Progenitor cell of endocrine pancreas (in vitro differentiated cells): ENCODE measurements at regions not wholly inside any gene's neighbourhood (a gene's known extent, or its start where the extent isn't known, plus 50 kb on each side); places are given as distances from the start of the nearest gene placed in this dataset.

ENCODE experiments used
- DNase-seq: peaks from one replicate; pipeline ENCODE4 v3.0.0; 2021; ENCODE audit warnings: low spot score; ENCODE audit not compliant: unreplicated experiment
- H3K27ac Mint-ChIP-seq: 2 replicates; pipeline ENCODE4 v1.8.0; 2021; ENCODE audit warnings: mild to moderate bottlenecking, moderate library complexity, mixed read lengths
- H3K27me3 Mint-ChIP-seq: 2 replicates; pipeline ENCODE4 v1.8.0; 2021; ENCODE audit warnings: mixed read lengths
- H3K36me3 Mint-ChIP-seq: 2 replicates; pipeline ENCODE4 v1.8.0; 2022; ENCODE audit warnings: mixed read lengths; ENCODE audit not compliant: insufficient read depth
- H3K4me1 Mint-ChIP-seq: 2 replicates; pipeline ENCODE4 v1.8.0; 2021; ENCODE audit warnings: low read depth, mixed read lengths
- H3K4me3 Mint-ChIP-seq: 2 replicates; pipeline ENCODE4 v1.8.0; 2021; ENCODE audit warnings: low read depth, mild to moderate bottlenecking, moderate library complexity, mixed read lengths
- H3K9me3 Mint-ChIP-seq: 2 replicates; pipeline ENCODE4 v1.8.0; 2021; ENCODE audit warnings: low read depth, mixed read lengths
- CTCF ChIP-seq: fragments of 200-600 bp; sonication (generic); IDR thresholded peaks from one replicate; pipeline ENCODE4 v1.5.0; 2021; ENCODE audit warnings: antibody characterized with exemption, mild to moderate bottlenecking; ENCODE audit not compliant: unreplicated experiment

GRCh38 chr13:77389625-77390000 lies 62.7 kb upstream of the MYCBP2 start:
- TF ChIP-seq CTCF = no peak

GRCh38 chr13:77388944-77389624 lies 62.2 kb upstream of the MYCBP2 start:
- DNase-seq = no peak
- TF ChIP-seq CTCF = no peak
- no peak overlapping the region for H3K27ac Mint-ChIP-seq
- H3K36me3 Mint-ChIP-seq = no peaks in the 10 kb centered on the region
- peaks cover 4% of the 10 kb centered on the region for H3K27me3 Mint-ChIP-seq
- H3K4me3 Mint-ChIP-seq = no peak overlapping the region
- no peaks in the 10 kb centered on the region for H3K9me3 Mint-ChIP-seq
- peaks cover 5% of the 10 kb centered on the region for H3K4me1 Mint-ChIP-seq

More at GRCh38 chr13:77389625-77390000, 62.7 kb upstream of the MYCBP2 start:
- H3K27me3 Mint-ChIP-seq = peaks cover 4% of the 10 kb centered on the region
- no peak overlapping the region for H3K27ac Mint-ChIP-seq
- H3K4me1 Mint-ChIP-seq = peaks cover 5% of the 10 kb centered on the region
- no peaks in the 10 kb centered on the region for H3K9me3 Mint-ChIP-seq
- H3K4me3 Mint-ChIP-seq = no peak overlapping the region
- no peak for DNase-seq
- H3K36me3 Mint-ChIP-seq = no peaks in the 10 kb centered on the region

- no peak for DNase-seq
- Mint-ChIP-seq H3K27me3 (peaks cover 4% of the 10 kb centered on the region), H3K9me3 (no peaks in the 10 kb centered on the region), H3K27ac (no peak overlapping the region), H3K4me3 (no peak overlapping the region), H3K4me1 (peaks cover 5% of the 10 kb centered on the region), H3K36me3 (no peaks in the 10 kb centered on the region)
- no peak for TF ChIP-seq CTCF
These were observed 60.8 kb upstream of the MYCBP2 start for GRCh38 chr13:77387607-77388200.

DNA sequence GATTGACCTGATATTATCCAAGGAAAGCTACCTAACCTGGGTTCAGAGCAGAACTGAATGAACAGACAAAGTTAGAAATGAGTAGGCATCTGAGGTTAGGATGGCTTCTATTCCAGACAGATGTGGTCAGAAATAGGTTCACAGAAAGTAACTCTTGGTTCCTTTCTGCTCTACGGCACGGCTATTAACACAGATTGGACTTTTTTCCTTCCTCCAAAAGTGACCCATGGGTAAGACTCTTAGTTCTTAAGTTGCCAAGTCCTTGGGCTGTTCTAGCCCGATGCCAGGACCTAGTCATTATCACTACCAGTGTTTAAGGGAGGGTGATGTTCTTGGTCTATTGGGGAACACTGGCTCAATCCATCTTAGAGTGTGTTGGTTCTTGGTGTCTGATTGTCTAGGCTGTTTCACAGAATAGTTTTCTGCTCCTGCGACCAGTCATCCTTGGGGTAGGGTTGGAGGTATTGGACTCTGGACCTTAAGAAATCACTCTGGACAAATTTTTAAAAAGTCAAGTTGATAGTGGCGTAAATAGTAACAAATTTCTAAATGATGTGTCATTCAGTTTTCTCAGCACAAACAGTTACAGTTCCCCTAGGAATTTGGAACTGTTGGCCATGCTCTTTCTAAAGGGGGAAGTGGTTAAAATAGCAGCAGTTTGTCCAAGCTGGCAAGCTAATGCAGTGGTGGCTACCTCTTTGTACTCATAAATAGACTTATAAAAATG lies 60.1 kb upstream of the MYCBP2 start:
- no peak overlapping the region for H3K4me3 Mint-ChIP-seq
- TF ChIP-seq CTCF = no peak
- no peak for DNase-seq
- no peaks in the 10 kb centered on the region for H3K36me3 Mint-ChIP-seq
- H3K4me1 Mint-ChIP-seq = peaks cover 2% of the 10 kb centered on the region
- H3K27me3 Mint-ChIP-seq = peaks cover 4% of the 10 kb centered on the region
- H3K9me3 Mint-ChIP-seq = no peaks in the 10 kb centered on the region
- no peak overlapping the region for H3K27ac Mint-ChIP-seq

DNA sequence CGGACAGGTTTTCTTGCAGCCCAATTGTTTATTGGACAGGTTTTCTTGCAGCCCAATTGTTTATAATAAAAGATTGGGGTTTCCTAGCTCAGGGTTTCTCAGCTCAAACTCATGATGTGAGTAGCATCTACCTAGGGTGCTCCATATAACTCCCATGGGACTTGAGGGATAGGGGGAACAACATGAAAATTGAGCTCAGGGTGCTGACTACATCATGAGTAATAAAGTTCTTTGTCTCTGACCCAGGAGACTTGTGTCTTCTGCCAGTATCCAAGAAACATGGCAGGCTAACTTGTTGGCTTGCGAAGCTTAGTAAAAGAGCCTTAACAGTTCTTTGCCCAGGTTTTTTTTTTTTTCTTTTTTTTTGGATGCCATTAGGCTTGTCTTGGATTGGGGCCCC lies 59.2 kb upstream of the MYCBP2 start:
- Mint-ChIP-seq H3K4me3 (no peak overlapping the region), H3K4me1 (no peaks in the 10 kb centered on the region), H3K27ac (no peak overlapping the region)

More for the DNA sequence above, 59.2 kb upstream of the MYCBP2 start:
- Mint-ChIP-seq H3K9me3 (no peaks in the 10 kb centered on the region), H3K36me3 (no peaks in the 10 kb centered on the region), H3K27me3 (peaks cover 4% of the 10 kb centered on the region)
- TF ChIP-seq CTCF = no peak
- DNase-seq = no peak
